ENCODE measurements at regions not wholly inside any gene's neighbourhood (a gene's known extent, or its start where the extent isn't known, plus 50 kb on each side); places are given as distances from the start of the nearest gene placed in this dataset.
A peak's percentile ranks its signal among the peaks of the same experiment; 100 is the strongest.
"Not testable (repeated sequence)": the region's sequence is repeated elsewhere in the genome, so short reads cannot be mapped to it uniquely, and the experiment has no call there.

GRCh38 chr10:6977398-6978186 is 397.5 kb upstream of the PRKCQ start:
- DNase-seq, result no peak

- DNase-seq, result no peak
Measured at GRCh38 chr10:6973899-6974298, 393.8 kb upstream of the PRKCQ start.

GRCh38 chr10:6972226-6972625 is 392.1 kb upstream of the PRKCQ start:
- DNase-seq, result no peak

GRCh38 chr10:6969659-6970058 is 389.6 kb upstream of the PRKCQ start:
- DNase-seq, result no peak

GRCh38 chr10:6964543-6964942 is 384.5 kb upstream of the PRKCQ start:
- no peak for DNase-seq

- no peak for DNase-seq
Measured at GRCh38 chr10:6962576-6962975, 382.5 kb upstream of the PRKCQ start.

GRCh38 chr10:6958711-6959110 is 378.6 kb upstream of the PRKCQ start:
- DNase-seq, result no peak

GRCh38 chr10:6958254-6958653 is 378.2 kb upstream of the PRKCQ start:
- DNase-seq, result no peak

- DNase-seq, result no peak
Measured at GRCh38 chr10:6957851-6958250, 377.8 kb upstream of the PRKCQ start.

GRCh38 chr10:6956562-6956961 is 376.5 kb upstream of the PRKCQ start:
- DNase-seq, result no peak

- no peak for DNase-seq
Measured at GRCh38 chr10:6953271-6953801, 373.3 kb upstream of the PRKCQ start.

GRCh38 chr10:6951732-6952131 is 371.7 kb upstream of the PRKCQ start:
- no peak for DNase-seq

- no peak for DNase-seq
Measured at GRCh38 chr10:6950133-6950532, 370.1 kb upstream of the PRKCQ start.

- DNase-seq, result no peak
Measured at GRCh38 chr10:6944436-6944835, 364.4 kb upstream of the PRKCQ start.

GRCh38 chr10:6938384-6938783 is 358.3 kb upstream of the PRKCQ start:
- no peak for DNase-seq

GRCh38 chr10:6936931-6937330 is 356.9 kb upstream of the PRKCQ start:
- DNase-seq, result no peak

- DNase-seq, result no peak
Measured at GRCh38 chr10:6929148-6929830, 349.2 kb upstream of the PRKCQ start.

GRCh38 chr10:6928586-6928985 is 348.5 kb upstream of the PRKCQ start:
- no peak for DNase-seq

- DNase-seq, result no peak
Measured at GRCh38 chr10:6926971-6927370, 346.9 kb upstream of the PRKCQ start.

GRCh38 chr10:6925146-6925545 is 345.1 kb upstream of the PRKCQ start:
- DNase-seq, result no peak

- no peak for DNase-seq
Measured at GRCh38 chr10:6924166-6924565, 344.1 kb upstream of the PRKCQ start.

GRCh38 chr10:6921026-6921425 is 340.9 kb upstream of the PRKCQ start:
- DNase-seq, result not testable (repeated sequence)

- DNase-seq, result peak; percentile 32
Measured at GRCh38 chr10:6920072-6921019, 340.3 kb upstream of the PRKCQ start.

All from NCI-H774 (cell line).